HuH-7 (cell line): ENCODE measurements at regions not wholly inside any gene's neighbourhood (a gene's known extent, or its start where the extent isn't known, plus 50 kb on each side); places are given as distances from the start of the nearest gene placed in this dataset.
"Not testable (repeated sequence)": the region's sequence is repeated elsewhere in the genome, so short reads cannot be mapped to it uniquely, and the experiment has no call there.

Experiments
- DNase-seq: peaks from one replicate; pipeline ENCODE4 v3.0.0; 2011; ENCODE audit warnings: low spot score

- no peak for DNase-seq
Observed at GRCh38 chr6:135707426-135707825, 144.1 kb upstream of the PDE7B start.

GRCh38 chr6:135710042-135710441 lies 141.5 kb upstream of the PDE7B start:
- DNase-seq, result no peak

- DNase-seq, result no peak
Observed at GRCh38 chr6:135722190-135722589, 129.3 kb upstream of the PDE7B start.

- DNase-seq, result no peak
Observed at GRCh38 chr6:135722679-135723078, 128.8 kb upstream of the PDE7B start.

- no peak for DNase-seq
Observed at GRCh38 chr6:135728589-135728988, 122.9 kb upstream of the PDE7B start.

GRCh38 chr6:135731116-135731515 lies 120.4 kb upstream of the PDE7B start:
- DNase-seq, result no peak

GRCh38 chr6:135736351-135736750 lies 115.2 kb upstream of the PDE7B start:
- DNase-seq, result not testable (repeated sequence)

GRCh38 chr6:135738636-135739035 lies 112.9 kb upstream of the PDE7B start:
- DNase-seq, result no peak

- no peak for DNase-seq
Observed at GRCh38 chr6:135739288-135739687, 112.2 kb upstream of the PDE7B start.

GRCh38 chr6:135740580-135740979 lies 110.9 kb upstream of the PDE7B start:
- DNase-seq, result no peak

- no peak for DNase-seq
Observed at GRCh38 chr6:135743476-135743875, 108.0 kb upstream of the PDE7B start.

- DNase-seq, result no peak
Observed at GRCh38 chr6:135748189-135748588, 103.3 kb upstream of the PDE7B start.

- no peak for DNase-seq
Observed at GRCh38 chr6:135750081-135750480, 101.4 kb upstream of the PDE7B start.

- DNase-seq, result no peak
Observed at GRCh38 chr6:135753196-135753595, 98.3 kb upstream of the PDE7B start.

GRCh38 chr6:135759831-135760230 lies 91.7 kb upstream of the PDE7B start:
- peak; percentile 23 for DNase-seq

- DNase-seq, result no peak
Observed at GRCh38 chr6:135774006-135774405, 77.5 kb upstream of the PDE7B start.

- no peak for DNase-seq
Observed at GRCh38 chr6:135779213-135779612, 72.3 kb upstream of the PDE7B start.

- DNase-seq, result no peak
Observed at GRCh38 chr6:135780326-135780725, 71.2 kb upstream of the PDE7B start.

- no peak for DNase-seq
Observed at GRCh38 chr6:135782546-135782945, 69.0 kb upstream of the PDE7B start.

GRCh38 chr6:135784507-135784906 lies 67.0 kb upstream of the PDE7B start:
- no peak for DNase-seq

- DNase-seq, result no peak
Observed at GRCh38 chr6:135789375-135790050, 62.0 kb upstream of the PDE7B start.

GRCh38 chr6:135791441-135791840 lies 60.1 kb upstream of the PDE7B start:
- DNase-seq, result no peak

GRCh38 chr6:135796643-135797305 lies 54.7 kb upstream of the PDE7B start:
- no peak for DNase-seq

- DNase-seq, result no peak
Observed at GRCh38 chr6:135797361-135797760, 54.1 kb upstream of the PDE7B start.
